Esophagus muscularis mucosa (tissue), 4 donors: ENCODE measurements at regions not wholly inside any gene's neighbourhood (a gene's known extent, or its start where the extent isn't known, plus 50 kb on each side); places are given as distances from the start of the nearest gene placed in this dataset.
"Not testable (repeated sequence)": the region's sequence is repeated elsewhere in the genome, so short reads cannot be mapped to it uniquely, and the experiment has no call there.

Experiments used
- EP300 ChIP-seq: sonication (generic); formaldehyde crosslinking; IDR thresholded peaks from one replicate; pipeline ENCODE4 v1.6.1; 2017; ENCODE audit warnings: antibody characterized with exemption
- POLR2A ChIP-seq: fragments of 450-650 bp; IDR thresholded peaks from one replicate; pipeline ENCODE4 v1.6.1; 2017; ENCODE audit warnings: antibody characterized with exemption, moderate library complexity, mild to moderate bottlenecking, low read depth
- POLR2AphosphoS5 ChIP-seq, 2 donors: sonication (generic); formaldehyde crosslinking; IDR thresholded peaks; one replicate each; pipeline ENCODE4 v1.6.1; 2017; ENCODE audit warnings: antibody characterized with exemption in 2 of 2
- TF ChIP-seq, protein P1 (sequence below), 3 experiments: fragments of 200-600 bp in 2 of 3; fragments of 450-650 bp in 1 of 3; sonication (generic) in 2 of 3; IDR thresholded peaks; one replicate each; pipeline ENCODE4 v1.5.1; 2017 to 2019; ENCODE audit warnings: antibody characterized with exemption in 3 of 3, mild to moderate bottlenecking in 2 of 3, moderate library complexity in 1 of 3

DNA sequence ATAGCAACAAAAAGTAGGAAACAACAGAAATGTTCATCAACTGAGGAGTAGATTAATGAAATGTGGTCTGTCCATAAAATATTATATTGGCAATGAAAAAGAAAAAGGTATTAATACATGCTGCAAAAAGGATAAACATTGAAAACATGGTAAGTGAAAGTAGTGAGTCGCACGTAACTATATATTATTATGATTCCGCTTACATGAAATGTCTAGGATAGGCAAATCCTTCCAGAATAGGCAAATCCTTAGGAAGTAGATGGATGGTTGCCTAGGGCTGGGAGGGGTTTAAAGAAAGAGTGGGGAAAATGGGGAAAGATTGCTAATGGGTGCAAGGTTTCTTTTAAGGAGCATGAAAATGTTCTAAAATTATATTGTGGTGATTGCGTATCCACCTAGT lies 198.1 kb upstream of the WSB1 start:
- TF ChIP-seq POLR2A; POLR2AphosphoS5 (IDR thresholded peaks at IDR 0.05); EP300: not testable (repeated sequence)
- TF ChIP-seq, protein P1, sequence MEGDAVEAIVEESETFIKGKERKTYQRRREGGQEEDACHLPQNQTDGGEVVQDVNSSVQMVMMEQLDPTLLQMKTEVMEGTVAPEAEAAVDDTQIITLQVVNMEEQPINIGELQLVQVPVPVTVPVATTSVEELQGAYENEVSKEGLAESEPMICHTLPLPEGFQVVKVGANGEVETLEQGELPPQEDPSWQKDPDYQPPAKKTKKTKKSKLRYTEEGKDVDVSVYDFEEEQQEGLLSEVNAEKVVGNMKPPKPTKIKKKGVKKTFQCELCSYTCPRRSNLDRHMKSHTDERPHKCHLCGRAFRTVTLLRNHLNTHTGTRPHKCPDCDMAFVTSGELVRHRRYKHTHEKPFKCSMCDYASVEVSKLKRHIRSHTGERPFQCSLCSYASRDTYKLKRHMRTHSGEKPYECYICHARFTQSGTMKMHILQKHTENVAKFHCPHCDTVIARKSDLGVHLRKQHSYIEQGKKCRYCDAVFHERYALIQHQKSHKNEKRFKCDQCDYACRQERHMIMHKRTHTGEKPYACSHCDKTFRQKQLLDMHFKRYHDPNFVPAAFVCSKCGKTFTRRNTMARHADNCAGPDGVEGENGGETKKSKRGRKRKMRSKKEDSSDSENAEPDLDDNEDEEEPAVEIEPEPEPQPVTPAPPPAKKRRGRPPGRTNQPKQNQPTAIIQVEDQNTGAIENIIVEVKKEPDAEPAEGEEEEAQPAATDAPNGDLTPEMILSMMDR (IDR thresholded peaks at IDR 0.05) = not testable (repeated sequence)
